Embryonic facial prominence (tissue), 1 donor: ENCODE measurements at regions not wholly inside any gene's neighbourhood (a gene's known extent, or its start where the extent isn't known, plus 50 kb on each side); places are given as distances from the start of the nearest gene placed in this dataset.

Experiments
- DNase-seq: peaks from one replicate; pipeline ENCODE4 v3.0.0-alpha.2; 2016; ENCODE audit errors: extremely low spot score

- DNase-seq = no peak
Observed at GRCh38 chr20:52267418-52267817, 75.8 kb upstream of the ZFP64 start.

GRCh38 chr20:52263757-52264156 is 72.2 kb upstream of the ZFP64 start:
- no peak for DNase-seq

- DNase-seq = no peak
Observed at GRCh38 chr20:52261792-52262191, 70.2 kb upstream of the ZFP64 start.

GRCh38 chr20:52259295-52259694 is 67.7 kb upstream of the ZFP64 start:
- no peak for DNase-seq

- no peak for DNase-seq
Observed at GRCh38 chr20:52256454-52256853, 64.9 kb upstream of the ZFP64 start.

GRCh38 chr20:52252664-52253063 is 61.1 kb upstream of the ZFP64 start:
- no peak for DNase-seq

GRCh38 chr20:52251827-52252226 is 60.2 kb upstream of the ZFP64 start:
- DNase-seq = no peak

GRCh38 chr20:52251136-52251700 is 59.6 kb upstream of the ZFP64 start:
- no peak for DNase-seq

GRCh38 chr20:52247548-52247947 is 56.0 kb upstream of the ZFP64 start:
- DNase-seq = no peak

- no peak for DNase-seq
Observed at GRCh38 chr20:52246366-52246765, 54.8 kb upstream of the ZFP64 start.

- DNase-seq = no peak
Observed at GRCh38 chr20:52244702-52245101, 53.1 kb upstream of the ZFP64 start.

GRCh38 chr20:52242237-52243230 is 51.0 kb upstream of the ZFP64 start:
- peak; percentile 27 for DNase-seq
